OCI-LY7 (cell line): ENCODE measurements at regions not wholly inside any gene's neighbourhood (a gene's known extent, or its start where the extent isn't known, plus 50 kb on each side); places are given as distances from the start of the nearest gene placed in this dataset.

Source experiments
- EZH2phosphoT487 ChIP-seq: fragments of 200-600 bp; sonication (generic); IDR thresholded peaks from 2 replicates; pipeline ENCODE4 v1.6.1; 2018; ENCODE audit warnings: low read depth, borderline replicate concordance, mild to moderate bottlenecking, mixed run types, antibody characterized with exemption, low read length, moderate library complexity, mixed read lengths
- TF ChIP-seq, protein P1 (sequence below): fragments of 200-600 bp; sonication (generic); conservative IDR thresholded peaks from 2 replicates; pipeline ENCODE4 v1.5.1; 2014; ENCODE audit warnings: mild to moderate bottlenecking, antibody characterized with exemption, low read length, moderate library complexity, mixed read lengths

DNA sequence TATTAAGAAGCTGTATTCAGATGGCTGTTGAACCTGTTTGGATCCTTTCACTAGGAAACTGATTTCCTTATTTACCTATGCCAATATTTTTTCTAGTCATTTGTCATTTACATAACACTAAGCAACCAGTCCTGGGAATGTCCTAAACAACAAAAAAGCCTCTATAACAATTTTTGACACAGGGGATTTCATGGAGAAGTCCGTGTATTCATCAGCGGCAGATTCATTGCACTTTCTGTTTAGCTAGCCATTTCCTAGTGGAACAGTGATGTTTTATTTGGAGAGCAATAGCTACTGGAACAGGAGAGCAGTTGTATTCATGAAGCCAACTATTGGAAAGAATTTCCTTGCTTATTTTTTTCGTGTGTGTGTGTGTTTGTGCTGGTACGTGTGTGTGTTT is 604.3 kb upstream of the POU3F3 start:
- TF ChIP-seq, protein P1, sequence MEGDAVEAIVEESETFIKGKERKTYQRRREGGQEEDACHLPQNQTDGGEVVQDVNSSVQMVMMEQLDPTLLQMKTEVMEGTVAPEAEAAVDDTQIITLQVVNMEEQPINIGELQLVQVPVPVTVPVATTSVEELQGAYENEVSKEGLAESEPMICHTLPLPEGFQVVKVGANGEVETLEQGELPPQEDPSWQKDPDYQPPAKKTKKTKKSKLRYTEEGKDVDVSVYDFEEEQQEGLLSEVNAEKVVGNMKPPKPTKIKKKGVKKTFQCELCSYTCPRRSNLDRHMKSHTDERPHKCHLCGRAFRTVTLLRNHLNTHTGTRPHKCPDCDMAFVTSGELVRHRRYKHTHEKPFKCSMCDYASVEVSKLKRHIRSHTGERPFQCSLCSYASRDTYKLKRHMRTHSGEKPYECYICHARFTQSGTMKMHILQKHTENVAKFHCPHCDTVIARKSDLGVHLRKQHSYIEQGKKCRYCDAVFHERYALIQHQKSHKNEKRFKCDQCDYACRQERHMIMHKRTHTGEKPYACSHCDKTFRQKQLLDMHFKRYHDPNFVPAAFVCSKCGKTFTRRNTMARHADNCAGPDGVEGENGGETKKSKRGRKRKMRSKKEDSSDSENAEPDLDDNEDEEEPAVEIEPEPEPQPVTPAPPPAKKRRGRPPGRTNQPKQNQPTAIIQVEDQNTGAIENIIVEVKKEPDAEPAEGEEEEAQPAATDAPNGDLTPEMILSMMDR = no peak
- TF ChIP-seq EZH2phosphoT487 = no peak
